Smooth muscle cell (in vitro differentiated cells): ENCODE measurements at regions not wholly inside any gene's neighbourhood (a gene's known extent, or its start where the extent isn't known, plus 50 kb on each side); places are given as distances from the start of the nearest gene placed in this dataset.
A peak's percentile ranks its signal among the peaks of the same experiment; 100 is the strongest.

ENCODE experiments used
- DNase-seq: peaks from one replicate; lab custom pipeline; 2025; ENCODE audit not compliant: unreplicated experiment; lab: John Stamatoyannopoulos, UW
- H2AFZ ChIP-seq: fragments of 200-600 bp; sonication (generic); 2 replicates; pipeline ENCODE4 v1.6.0; 2016; ENCODE audit warnings: antibody characterized with exemption, low read depth, mild to moderate bottlenecking
- H3F3A ChIP-seq: fragments of 200-600 bp; sonication (generic); 2 replicates; pipeline ENCODE4 v1.6.0; 2017; ENCODE audit warnings: antibody characterized with exemption, low read depth
- H3K27ac ChIP-seq: fragments of 200-600 bp; sonication (generic); 2 replicates; pipeline ENCODE4 v1.5.1; 2016; ENCODE audit warnings: low read depth, mild to moderate bottlenecking
- H3K27me3 ChIP-seq: fragments of 200-600 bp; sonication (generic); 2 replicates; pipeline ENCODE4 v1.6.1; 2016; ENCODE audit warnings: low read depth, mild to moderate bottlenecking
- H3K36me3 ChIP-seq: fragments of 200-600 bp; sonication (generic); 2 replicates; pipeline ENCODE4 v1.5.1; 2016; ENCODE audit warnings: low read depth
- H3K4me1 ChIP-seq: fragments of 200-600 bp; sonication (generic); 2 replicates; pipeline ENCODE4 v1.5.1; 2016; ENCODE audit warnings: low read depth
- H3K4me2 ChIP-seq: fragments of 200-600 bp; sonication (generic); 2 replicates; pipeline ENCODE4 v1.6.0; 2016; ENCODE audit warnings: mild to moderate bottlenecking
- H3K4me3 ChIP-seq: fragments of 200-600 bp; sonication (generic); 2 replicates; pipeline ENCODE4 v1.5.1; 2016; ENCODE audit warnings: mild to moderate bottlenecking
- H3K79me2 ChIP-seq: fragments of 200-600 bp; sonication (generic); 2 replicates; pipeline ENCODE4 v1.6.0; 2016; ENCODE audit warnings: low read depth, mild to moderate bottlenecking
- H3K9ac ChIP-seq: fragments of 200-600 bp; sonication (generic); 2 replicates; pipeline ENCODE4 v1.6.0; 2016; ENCODE audit warnings: low read depth
- H3K9me3 ChIP-seq: fragments of 200-600 bp; sonication (generic); replicated peaks from 2 replicates; pipeline ENCODE4 v1.5.1; 2016; ENCODE audit warnings: low read depth
- H4K20me1 ChIP-seq: fragments of 200-600 bp; sonication (generic); 2 replicates; pipeline ENCODE4 v1.6.0; 2016; ENCODE audit warnings: low read depth
- CTCF ChIP-seq: fragments of 200-600 bp; sonication (generic); IDR thresholded peaks from 2 replicates; pipeline ENCODE4 v1.5.1; 2017; ENCODE audit warnings: borderline replicate concordance, mild to moderate bottlenecking, antibody characterized with exemption; ENCODE audit not compliant: insufficient read depth, poor library complexity, severe bottlenecking
- WGBS: methylation state at CpG from one replicate; pipeline ENCODE4 v1.1.7; 2016; ENCODE audit warnings: low lambda C conversion rate; 5-methylcytosine and 5-hydroxymethylcytosine counted together

GRCh38 chr1:238777551-238777950 is 608.8 kb upstream of the CHRM3 start:
- H3K4me1 ChIP-seq: no peaks in the 10 kb centered on the region
- H3K27ac ChIP-seq: no peak overlapping the region
- no peaks in the 10 kb centered on the region for H3K36me3 ChIP-seq
- no peak overlapping the region for H3K9ac ChIP-seq
- no peaks in the 10 kb centered on the region for H3K9me3 ChIP-seq
- H3K4me3 ChIP-seq: no peak overlapping the region
- no peak overlapping the region for H3K4me2 ChIP-seq
- peak overlapping the region; percentile 3 for H2AFZ ChIP-seq
- no peaks in the 10 kb centered on the region for H3K79me2 ChIP-seq
- H4K20me1 ChIP-seq: no peaks in the 10 kb centered on the region
- DNase-seq: no peak
- H3F3A ChIP-seq: no peaks in the 10 kb centered on the region
- no peaks in the 10 kb centered on the region for H3K27me3 ChIP-seq
- TF ChIP-seq CTCF: no peak

- H4K20me1 ChIP-seq: no peaks in the 10 kb centered on the region
- no peak overlapping the region for H3K4me3 ChIP-seq
- H3K27ac ChIP-seq: no peak overlapping the region
- H3K9me3 ChIP-seq: no peaks in the 10 kb centered on the region
- no peak for TF ChIP-seq CTCF
- no peaks in the 10 kb centered on the region for H3F3A ChIP-seq
- DNase-seq: no peak
- H2AFZ ChIP-seq: no peak overlapping the region
- no peak overlapping the region for H3K9ac ChIP-seq
- no peaks in the 10 kb centered on the region for H3K4me1 ChIP-seq
- no peaks in the 10 kb centered on the region for H3K36me3 ChIP-seq
- H3K4me2 ChIP-seq: no peak overlapping the region
- no peaks in the 10 kb centered on the region for H3K79me2 ChIP-seq
- H3K27me3 ChIP-seq: no peaks in the 10 kb centered on the region
- 94% methylated on average over 3 of the region's 3 CpGs for WGBS
Measured at GRCh38 chr1:238776126-238776525, 610.2 kb upstream of the CHRM3 start.

GRCh38 chr1:238772322-238772721 is 614.0 kb upstream of the CHRM3 start:
- Histone ChIP-seq H3K79me2 (no peaks in the 10 kb centered on the region), H4K20me1 (no peaks in the 10 kb centered on the region), H3K4me3 (no peak overlapping the region), H3K27me3 (no peaks in the 10 kb centered on the region), H3F3A (no peaks in the 10 kb centered on the region), H2AFZ (no peak overlapping the region), H3K36me3 (no peaks in the 10 kb centered on the region), H3K27ac (no peak overlapping the region), H3K9me3 (no peaks in the 10 kb centered on the region), H3K4me1 (no peaks in the 10 kb centered on the region), H3K9ac (no peak overlapping the region), H3K4me2 (no peak overlapping the region)
- TF ChIP-seq CTCF: no peak
- no peak for DNase-seq
- WGBS: 82% methylated on average over 2 of the region's 2 CpGs

- Histone ChIP-seq H3K36me3 (no peaks in the 10 kb centered on the region), H3K4me1 (no peaks in the 10 kb centered on the region), H3K4me2 (no peak overlapping the region), H3K79me2 (no peaks in the 10 kb centered on the region), H3K27me3 (no peaks in the 10 kb centered on the region), H3K27ac (no peak overlapping the region), H3K9me3 (no peaks in the 10 kb centered on the region), H2AFZ (no peak overlapping the region), H3K4me3 (no peak overlapping the region), H3F3A (no peaks in the 10 kb centered on the region), H3K9ac (no peak overlapping the region), H4K20me1 (no peaks in the 10 kb centered on the region)
- DNase-seq: no peak
- TF ChIP-seq CTCF: no peak
- 86% methylated on average over 2 of the region's 2 CpGs for WGBS
Measured at GRCh38 chr1:238767321-238767720, 619.0 kb upstream of the CHRM3 start.
